ENCODE measurements at regions not wholly inside any gene's neighbourhood (a gene's known extent, or its start where the extent isn't known, plus 50 kb on each side); places are given as distances from the start of the nearest gene placed in this dataset.
"Not testable (repeated sequence)": the region's sequence is repeated elsewhere in the genome, so short reads cannot be mapped to it uniquely, and the experiment has no call there.

- no peak for DNase-seq
- Histone ChIP-seq H3K27ac (ENCODE audit: low read length) (no peak overlapping the region), H3K4me3 (ENCODE audit: low read length) (no peak overlapping the region), H3K9me3 (ENCODE audit: control insufficient read depth, low read depth, low read length) (no peaks in the 10 kb centered on the region), H3K36me3 (ENCODE audit: control insufficient read depth, insufficient read depth, low read length) (no peaks in the 10 kb centered on the region), H3K4me1 (ENCODE audit: control insufficient read depth, insufficient read depth, low read length) (no peaks in the 10 kb centered on the region), H3K27me3 (ENCODE audit: control insufficient read depth, insufficient read depth, low read length) (no peaks in the 10 kb centered on the region)
- 100% methylated on average over 1 of the region's 2 CpGs for WGBS (ENCODE audit: insufficient coverage, low lambda C conversion rate)
Measured at GRCh38 chr1:188023206-188023605, 1194.5 kb downstream of the PLA2G4A start.

GRCh38 chr1:188027613-188028012, 1198.9 kb downstream of the PLA2G4A start:
- Histone ChIP-seq H3K4me1 (ENCODE audit: control insufficient read depth, insufficient read depth, low read length) (no peaks in the 10 kb centered on the region), H3K4me3 (ENCODE audit: low read length) (no peak overlapping the region), H3K27me3 (ENCODE audit: control insufficient read depth, insufficient read depth, low read length) (no peaks in the 10 kb centered on the region), H3K27ac (ENCODE audit: low read length) (no peak overlapping the region), H3K36me3 (ENCODE audit: control insufficient read depth, insufficient read depth, low read length) (no peaks in the 10 kb centered on the region), H3K9me3 (ENCODE audit: control insufficient read depth, low read depth, low read length) (no peaks in the 10 kb centered on the region)
- no peak for DNase-seq

GRCh38 chr1:188037572-188037971, 1208.8 kb downstream of the PLA2G4A start:
- not testable (repeated sequence) for H3K4me3 ChIP-seq (ENCODE audit: low read length); DNase-seq; H3K4me1 ChIP-seq (ENCODE audit: control insufficient read depth, insufficient read depth, low read length); H3K27ac ChIP-seq (ENCODE audit: low read length); H3K27me3 ChIP-seq (ENCODE audit: control insufficient read depth, insufficient read depth, low read length); H3K36me3 ChIP-seq (ENCODE audit: control insufficient read depth, insufficient read depth, low read length); H3K9me3 ChIP-seq (ENCODE audit: control insufficient read depth, low read depth, low read length)
- no CpG with 5 or more reads among the region's 2 CpGs for WGBS (ENCODE audit: insufficient coverage, low lambda C conversion rate)

GRCh38 chr1:188043536-188044245, 1214.9 kb downstream of the PLA2G4A start:
- H3K27me3 ChIP-seq (ENCODE audit: control insufficient read depth, insufficient read depth, low read length), result no peaks in the 10 kb centered on the region
- no peak overlapping the region for H3K27ac ChIP-seq (ENCODE audit: low read length)
- 86% methylated on average over 1 of the region's 4 CpGs for WGBS (ENCODE audit: insufficient coverage, low lambda C conversion rate)
- H3K4me1 ChIP-seq (ENCODE audit: control insufficient read depth, insufficient read depth, low read length), result no peaks in the 10 kb centered on the region
- H3K4me3 ChIP-seq (ENCODE audit: low read length), result no peak overlapping the region
- DNase-seq, result no peak
- no peaks in the 10 kb centered on the region for H3K9me3 ChIP-seq (ENCODE audit: control insufficient read depth, low read depth, low read length)
- H3K36me3 ChIP-seq (ENCODE audit: control insufficient read depth, insufficient read depth, low read length), result no peaks in the 10 kb centered on the region

- DNase-seq, result no peak
- no peak overlapping the region for H3K4me3 ChIP-seq (ENCODE audit: low read length)
- no peaks in the 10 kb centered on the region for H3K9me3 ChIP-seq (ENCODE audit: control insufficient read depth, low read depth, low read length)
- H3K27ac ChIP-seq (ENCODE audit: low read length), result no peak overlapping the region
- H3K27me3 ChIP-seq (ENCODE audit: control insufficient read depth, insufficient read depth, low read length), result no peaks in the 10 kb centered on the region
- H3K36me3 ChIP-seq (ENCODE audit: control insufficient read depth, insufficient read depth, low read length), result no peaks in the 10 kb centered on the region
- H3K4me1 ChIP-seq (ENCODE audit: control insufficient read depth, insufficient read depth, low read length), result no peaks in the 10 kb centered on the region
Measured at GRCh38 chr1:188050250-188050649, 1221.5 kb downstream of the PLA2G4A start.

- DNase-seq, result no peak
- Histone ChIP-seq H3K9me3 (ENCODE audit: control insufficient read depth, low read depth, low read length) (no peaks in the 10 kb centered on the region), H3K27me3 (ENCODE audit: control insufficient read depth, insufficient read depth, low read length) (no peaks in the 10 kb centered on the region), H3K4me3 (ENCODE audit: low read length) (no peak overlapping the region), H3K27ac (ENCODE audit: low read length) (no peak overlapping the region), H3K36me3 (ENCODE audit: control insufficient read depth, insufficient read depth, low read length) (no peaks in the 10 kb centered on the region), H3K4me1 (ENCODE audit: control insufficient read depth, insufficient read depth, low read length) (no peaks in the 10 kb centered on the region)
- 93% methylated on average over 3 of the region's 7 CpGs for WGBS (ENCODE audit: insufficient coverage, low lambda C conversion rate)
Measured at GRCh38 chr1:188056011-188056410, 1227.3 kb downstream of the PLA2G4A start.

GRCh38 chr1:188058801-188059200, 1230.1 kb downstream of the PLA2G4A start:
- DNase-seq, result no peak
- Histone ChIP-seq H3K27me3 (ENCODE audit: control insufficient read depth, insufficient read depth, low read length) (no peaks in the 10 kb centered on the region), H3K27ac (ENCODE audit: low read length) (no peak overlapping the region), H3K4me3 (ENCODE audit: low read length) (no peak overlapping the region), H3K36me3 (ENCODE audit: control insufficient read depth, insufficient read depth, low read length) (no peaks in the 10 kb centered on the region), H3K9me3 (ENCODE audit: control insufficient read depth, low read depth, low read length) (no peaks in the 10 kb centered on the region), H3K4me1 (ENCODE audit: control insufficient read depth, insufficient read depth, low read length) (no peaks in the 10 kb centered on the region)
- WGBS (ENCODE audit: insufficient coverage, low lambda C conversion rate), result no CpG with 5 or more reads among the region's 1 CpG

- Histone ChIP-seq H3K9me3 (ENCODE audit: control insufficient read depth, low read depth, low read length) (no peaks in the 10 kb centered on the region), H3K27ac (ENCODE audit: low read length) (no peak overlapping the region), H3K4me3 (ENCODE audit: low read length) (no peak overlapping the region), H3K36me3 (ENCODE audit: control insufficient read depth, insufficient read depth, low read length) (no peaks in the 10 kb centered on the region), H3K27me3 (ENCODE audit: control insufficient read depth, insufficient read depth, low read length) (no peaks in the 10 kb centered on the region), H3K4me1 (ENCODE audit: control insufficient read depth, insufficient read depth, low read length) (no peaks in the 10 kb centered on the region)
- DNase-seq, result no peak
Measured at GRCh38 chr1:188061881-188062280, 1233.1 kb downstream of the PLA2G4A start.

- Histone ChIP-seq H3K27me3 (ENCODE audit: control insufficient read depth, insufficient read depth, low read length) (no peaks in the 10 kb centered on the region), H3K4me1 (ENCODE audit: control insufficient read depth, insufficient read depth, low read length) (no peaks in the 10 kb centered on the region), H3K9me3 (ENCODE audit: control insufficient read depth, low read depth, low read length) (no peaks in the 10 kb centered on the region), H3K36me3 (ENCODE audit: control insufficient read depth, insufficient read depth, low read length) (no peaks in the 10 kb centered on the region), H3K4me3 (ENCODE audit: low read length) (no peak overlapping the region), H3K27ac (ENCODE audit: low read length) (no peak overlapping the region)
- 88% methylated on average over 1 of the region's 1 CpG for WGBS (ENCODE audit: insufficient coverage, low lambda C conversion rate)
- DNase-seq, result no peak
Measured at GRCh38 chr1:188062456-188062855, 1233.7 kb downstream of the PLA2G4A start.

- whole genome bisulfite sequencing (ENCODE audit: insufficient coverage, low lambda C conversion rate), result 100% methylated on average over 1 of the region's 1 CpG
- no peak overlapping the region for H3K4me3 ChIP-seq (ENCODE audit: low read length)
Measured at GRCh38 chr1:188065917-188066316, 1237.2 kb downstream of the PLA2G4A start.

GRCh38 chr1:188070848-188071247, 1242.1 kb downstream of the PLA2G4A start:
- Histone ChIP-seq H3K27ac (ENCODE audit: low read length) (no peak overlapping the region), H3K36me3 (ENCODE audit: control insufficient read depth, insufficient read depth, low read length) (no peaks in the 10 kb centered on the region), H3K27me3 (ENCODE audit: control insufficient read depth, insufficient read depth, low read length) (no peaks in the 10 kb centered on the region), H3K4me3 (ENCODE audit: low read length) (no peak overlapping the region), H3K9me3 (ENCODE audit: control insufficient read depth, low read depth, low read length) (peaks cover 6% of the 10 kb centered on the region), H3K4me1 (ENCODE audit: control insufficient read depth, insufficient read depth, low read length) (no peaks in the 10 kb centered on the region)
- no peak for DNase-seq
- WGBS (ENCODE audit: insufficient coverage, low lambda C conversion rate), result no CpG with 5 or more reads among the region's 1 CpG

More at GRCh38 chr1:188065917-188066316, 1237.2 kb downstream of the PLA2G4A start:
- H3K27me3 ChIP-seq (ENCODE audit: control insufficient read depth, insufficient read depth, low read length), result no peaks in the 10 kb centered on the region
- H3K4me1 ChIP-seq (ENCODE audit: control insufficient read depth, insufficient read depth, low read length), result no peaks in the 10 kb centered on the region
- DNase-seq, result no peak
- no peak overlapping the region for H3K27ac ChIP-seq (ENCODE audit: low read length)
- peaks cover 6% of the 10 kb centered on the region for H3K9me3 ChIP-seq (ENCODE audit: control insufficient read depth, low read depth, low read length)
- no peaks in the 10 kb centered on the region for H3K36me3 ChIP-seq (ENCODE audit: control insufficient read depth, insufficient read depth, low read length)
